WTC11 (cell line): ENCODE measurements at regions not wholly inside any gene's neighbourhood (a gene's known extent, or its start where the extent isn't known, plus 50 kb on each side); places are given as distances from the start of the nearest gene placed in this dataset.

ENCODE experiments used
- CREM ChIP-seq: sonication (generic); formaldehyde crosslinking; IDR thresholded peaks from 2 replicates; pipeline ENCODE4 v1.8.1; 2022; ENCODE audit warnings: mild to moderate bottlenecking, missing genetic modification reagents, moderate library complexity
- CTCF ChIP-seq: fragments of 200-600 bp; IDR thresholded peaks from 2 replicates; pipeline ENCODE4 v1.8.0; 2022; ENCODE audit warnings: antibody characterized with exemption
- MAX ChIP-seq: sonication (generic); formaldehyde crosslinking; IDR thresholded peaks from 2 replicates; pipeline ENCODE4 v1.8.0; 2022; ENCODE audit warnings: mild to moderate bottlenecking, missing genetic modification reagents
- RELA ChIP-seq: sonication (generic); formaldehyde crosslinking; IDR thresholded peaks from 2 replicates; pipeline ENCODE4 v1.8.1; 2022; ENCODE audit warnings: missing genetic modification reagents, mild to moderate bottlenecking, borderline replicate concordance
- ZMAT4 ChIP-seq: fragments of 250-450 bp; sonication (Bioruptor Pico); IDR thresholded peaks from 2 replicates; pipeline ENCODE4 v1.9.0; 2021; ENCODE audit warnings: mild to moderate bottlenecking

DNA sequence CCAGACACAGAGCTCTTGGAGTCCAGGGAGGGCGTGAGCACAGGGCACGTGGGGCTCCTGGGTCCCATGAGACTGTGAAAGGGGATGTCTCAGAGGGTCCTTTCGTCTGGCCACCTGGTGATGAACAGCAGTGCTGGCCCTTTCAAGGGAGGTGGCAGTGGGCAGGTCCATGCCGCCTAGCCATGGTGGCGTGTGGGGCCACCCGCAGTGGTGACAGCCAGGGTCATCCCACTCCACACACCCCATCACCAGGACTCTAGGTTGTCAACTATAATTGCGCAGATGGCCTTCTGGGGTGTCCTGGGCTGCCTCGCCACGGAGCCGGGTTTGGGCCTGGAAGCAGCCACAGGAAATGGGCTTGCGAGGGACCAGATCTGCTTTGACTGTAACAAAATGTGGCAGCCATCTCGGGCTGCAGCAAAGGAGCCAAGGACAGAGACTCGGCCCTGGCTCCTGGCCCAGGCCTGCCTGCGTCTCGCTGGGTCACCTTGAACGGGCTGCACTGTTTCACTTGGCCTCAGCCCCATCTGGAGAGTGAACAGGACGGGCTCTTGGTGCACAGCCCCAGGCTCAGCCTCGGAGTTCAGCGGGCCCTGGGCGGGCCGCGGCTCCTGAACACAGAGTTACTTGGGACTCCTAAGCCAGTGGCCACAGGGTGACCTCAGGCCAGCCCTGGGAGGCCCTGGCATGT, 1350.5 kb downstream of the BRD1 start:
- TF ChIP-seq RELA (CRISPR knock-in tag) (no peak), CREM (CRISPR knock-in tag) (no peak), MAX (CRISPR knock-in tag) (no peak), CTCF (no peak), ZMAT4 (CRISPR knock-in tag) (no peak)
